SIG-M5 treated with dmso at 0.1 percent for 504 hours (cell line): ENCODE measurements at regions not wholly inside any gene's neighbourhood (a gene's known extent, or its start where the extent isn't known, plus 50 kb on each side); places are given as distances from the start of the nearest gene placed in this dataset.
"Not testable (repeated sequence)": the region's sequence is repeated elsewhere in the genome, so short reads cannot be mapped to it uniquely, and the experiment has no call there.

Experiments used
- DNase-seq: peaks from one replicate; lab custom pipeline; 2025; ENCODE audit not compliant: unreplicated experiment; lab: John Stamatoyannopoulos, UW

DNA sequence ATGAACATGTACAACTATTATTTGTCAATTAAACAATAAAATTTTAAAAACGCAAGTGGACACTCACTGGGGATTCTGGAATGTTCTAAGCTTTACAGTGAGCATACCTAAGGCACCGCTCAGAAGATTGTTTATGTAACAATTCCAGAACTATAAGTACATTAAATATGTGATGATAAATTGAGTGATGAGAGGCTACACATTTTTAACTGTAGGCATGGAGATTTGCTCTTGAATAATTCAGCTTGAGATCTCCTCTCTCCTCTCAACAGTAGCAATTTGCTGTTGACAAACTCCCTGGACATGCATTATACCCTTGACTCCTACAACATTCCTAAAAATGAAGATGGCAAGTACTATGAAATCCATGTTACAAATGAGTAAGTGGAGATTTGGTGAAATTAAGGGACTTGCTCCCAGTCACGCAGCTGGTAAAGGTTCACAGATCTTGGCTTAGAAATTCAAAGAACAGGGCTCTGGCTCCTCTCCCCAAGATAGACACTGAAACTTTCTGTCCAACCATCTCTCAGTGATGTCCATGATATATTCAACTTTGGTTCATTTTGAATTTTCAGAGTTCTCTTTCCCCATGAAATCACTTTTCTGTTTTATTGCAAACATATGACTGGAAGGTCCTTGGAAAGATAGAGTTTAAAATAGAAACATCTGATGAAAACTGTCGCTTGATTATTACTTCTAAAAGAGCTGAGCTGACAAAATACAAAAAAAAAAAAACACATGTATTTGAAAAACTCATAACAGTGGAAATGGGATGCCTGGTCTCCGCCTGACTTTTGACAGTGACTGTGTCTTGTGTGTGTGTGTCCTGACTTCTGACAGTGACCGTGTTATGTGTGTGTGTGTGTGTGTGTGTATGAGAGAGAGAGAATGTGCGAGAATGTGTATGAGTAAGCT, 488.3 kb downstream of the TNS3 start:
- DNase-seq: no peak

DNA sequence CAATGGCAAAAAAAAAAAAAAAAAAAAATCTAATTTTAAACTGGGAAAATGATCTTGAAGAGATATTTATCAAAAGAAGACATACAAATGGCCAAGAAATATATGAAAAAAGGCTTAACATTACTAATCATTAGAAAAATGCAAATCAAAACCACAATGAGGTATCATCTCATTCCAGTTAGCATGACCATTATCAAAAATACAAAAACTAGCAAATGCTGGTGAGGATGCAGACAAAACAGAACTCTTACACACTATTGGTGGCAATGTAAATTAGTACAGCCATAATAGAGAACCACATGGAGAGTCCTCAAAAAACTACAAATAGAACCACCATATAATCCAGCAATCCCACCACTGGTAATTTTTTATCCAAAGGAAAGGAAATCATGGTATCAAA, 489.6 kb downstream of the TNS3 start:
- DNase-seq: no peak

DNA sequence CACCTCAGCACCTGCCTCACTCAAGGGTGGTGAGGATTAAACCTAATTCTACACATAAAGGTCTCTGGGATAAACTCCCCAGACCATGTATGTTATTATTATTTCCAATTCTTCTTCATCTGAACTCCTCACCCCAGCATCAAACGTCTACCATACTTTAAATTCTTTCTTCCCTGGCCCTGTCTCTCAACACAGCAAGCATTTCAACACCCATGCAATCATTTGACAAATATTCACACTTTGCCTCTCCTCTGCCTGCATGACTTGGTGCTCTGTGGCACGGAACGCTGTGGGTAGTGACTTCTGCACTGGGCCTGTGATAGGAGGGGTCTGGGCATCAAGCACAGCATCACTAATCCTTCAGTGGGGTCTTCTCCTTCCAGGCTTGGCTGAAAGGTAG, 490.8 kb downstream of the TNS3 start:
- no peak for DNase-seq

DNA sequence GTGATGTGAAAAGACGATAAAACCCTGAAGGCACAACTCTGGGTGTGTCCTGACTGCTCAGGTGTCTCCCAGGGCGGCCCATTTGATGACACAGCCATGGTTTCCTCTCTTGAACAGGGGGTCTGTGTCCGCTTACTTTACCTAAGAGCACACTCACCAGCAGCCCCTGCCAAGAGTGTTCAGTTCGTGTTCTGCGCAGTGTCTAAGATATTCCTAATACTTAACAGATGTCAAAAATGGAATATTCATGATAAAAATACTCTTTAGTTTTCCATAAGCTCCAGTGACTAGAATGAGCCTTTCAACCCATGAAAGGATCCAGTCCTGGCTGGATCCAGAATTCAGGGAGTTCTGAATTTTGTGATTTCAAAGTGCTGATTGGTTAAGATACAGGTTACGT, 492.4 kb downstream of the TNS3 start:
- DNase-seq: no peak

DNA sequence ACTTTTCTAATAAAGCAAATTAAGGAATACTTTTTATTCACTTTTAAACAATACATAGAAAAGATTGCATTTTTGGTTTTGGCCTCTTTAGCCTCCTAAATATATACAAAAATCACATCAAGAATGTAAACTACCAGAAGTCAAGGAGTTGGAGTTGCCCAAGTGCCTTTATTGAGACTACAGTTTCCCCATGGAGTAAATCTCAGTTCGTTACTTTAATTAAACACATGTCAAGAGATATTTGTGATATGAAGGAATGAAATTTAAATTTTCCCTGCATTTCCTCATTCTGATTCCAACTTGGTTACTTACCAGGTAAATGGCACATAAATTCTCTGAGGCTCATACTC, 492.9 kb downstream of the TNS3 start:
- no peak for DNase-seq

DNA sequence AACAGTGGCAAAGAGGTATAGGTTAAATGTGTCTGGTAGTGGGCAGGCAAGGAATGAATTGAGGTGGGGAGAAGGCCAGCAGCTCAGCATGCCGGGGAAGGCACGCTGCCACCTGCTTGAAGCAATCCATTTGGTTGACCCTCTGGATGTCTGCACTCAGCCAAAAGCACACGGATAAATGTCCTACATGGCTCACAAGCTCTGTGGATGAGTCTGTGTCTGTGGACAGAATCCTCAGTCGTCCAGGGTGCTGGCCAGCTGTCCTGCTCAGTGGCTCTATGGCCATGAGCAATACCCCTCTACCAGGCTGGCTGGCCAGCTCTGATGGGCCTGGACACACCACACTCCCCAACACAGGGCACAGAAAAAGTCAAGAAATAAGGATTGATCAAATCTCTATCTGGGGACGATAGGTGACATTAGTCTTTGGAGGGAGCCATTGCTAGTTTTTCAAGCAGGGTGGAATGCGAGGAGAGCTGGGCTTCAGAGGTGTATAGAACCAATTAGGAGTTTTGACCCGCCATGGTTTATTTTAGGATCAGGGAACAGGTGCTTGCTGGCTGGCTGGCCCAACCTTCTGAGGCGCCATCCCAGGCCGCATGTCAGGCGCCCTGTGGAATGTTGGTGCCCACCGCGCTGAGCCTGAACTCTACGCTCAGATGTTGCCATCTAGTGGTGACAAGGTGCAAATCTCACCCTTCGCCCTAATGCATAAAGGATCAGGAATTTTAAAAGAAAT, 493.4 kb downstream of the TNS3 start:
- DNase-seq: peak; percentile 30

DNA sequence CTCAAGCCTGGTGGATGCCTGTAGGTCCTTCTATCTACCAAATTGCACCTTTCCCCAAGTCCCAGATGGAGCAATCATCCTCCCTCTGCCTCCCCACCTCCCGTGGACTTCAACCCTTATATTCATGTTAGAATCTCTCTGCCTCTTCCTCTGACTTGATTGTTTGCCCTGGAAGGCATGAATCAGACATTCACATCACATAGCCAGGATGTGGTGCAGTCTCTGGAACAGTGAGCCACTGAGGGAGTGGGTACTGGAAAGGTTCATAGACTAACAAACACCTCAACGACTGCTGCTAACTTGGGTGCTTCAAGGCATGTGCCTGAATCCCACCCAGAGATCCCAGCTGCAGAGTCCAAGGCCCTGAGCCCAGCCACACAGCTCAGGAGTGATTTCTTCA, 494.0 kb downstream of the TNS3 start:
- no peak for DNase-seq

DNA sequence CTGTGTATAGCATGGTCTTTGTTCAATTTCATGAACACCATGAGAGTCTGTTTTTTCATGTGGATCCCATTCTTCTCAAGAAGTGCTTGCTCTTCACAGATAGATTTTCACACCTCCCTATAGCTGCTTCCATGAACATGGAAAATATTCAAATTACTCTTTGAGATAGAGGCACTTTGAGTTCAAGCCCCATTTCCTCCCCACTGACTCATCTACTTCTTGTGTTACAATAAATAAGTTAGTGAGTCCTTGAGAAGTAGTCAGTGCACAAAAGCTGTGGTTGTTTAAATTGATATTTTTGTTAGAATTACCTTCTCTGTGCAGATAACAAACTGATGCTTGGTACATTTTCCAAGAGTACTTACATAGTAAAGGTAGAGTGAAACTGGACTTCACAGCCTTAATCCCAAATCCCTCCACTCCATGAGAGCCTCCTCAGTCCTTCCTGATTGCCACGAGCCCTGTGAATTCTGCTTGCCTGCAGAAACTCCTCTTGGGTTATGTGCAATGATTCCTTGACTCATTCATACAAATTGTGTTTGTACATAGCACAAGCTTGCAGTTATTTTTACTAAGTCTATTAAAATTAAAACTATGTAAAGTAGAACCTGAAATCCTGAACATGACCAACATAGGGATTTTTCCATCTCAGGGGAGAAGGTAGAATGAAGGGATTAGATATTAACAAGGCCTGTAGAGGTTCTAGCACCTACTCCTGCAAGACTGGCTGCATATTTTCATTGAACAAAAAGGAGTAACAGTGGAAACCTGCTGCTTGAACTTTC, 496.2 kb downstream of the TNS3 start:
- DNase-seq: no peak

DNA sequence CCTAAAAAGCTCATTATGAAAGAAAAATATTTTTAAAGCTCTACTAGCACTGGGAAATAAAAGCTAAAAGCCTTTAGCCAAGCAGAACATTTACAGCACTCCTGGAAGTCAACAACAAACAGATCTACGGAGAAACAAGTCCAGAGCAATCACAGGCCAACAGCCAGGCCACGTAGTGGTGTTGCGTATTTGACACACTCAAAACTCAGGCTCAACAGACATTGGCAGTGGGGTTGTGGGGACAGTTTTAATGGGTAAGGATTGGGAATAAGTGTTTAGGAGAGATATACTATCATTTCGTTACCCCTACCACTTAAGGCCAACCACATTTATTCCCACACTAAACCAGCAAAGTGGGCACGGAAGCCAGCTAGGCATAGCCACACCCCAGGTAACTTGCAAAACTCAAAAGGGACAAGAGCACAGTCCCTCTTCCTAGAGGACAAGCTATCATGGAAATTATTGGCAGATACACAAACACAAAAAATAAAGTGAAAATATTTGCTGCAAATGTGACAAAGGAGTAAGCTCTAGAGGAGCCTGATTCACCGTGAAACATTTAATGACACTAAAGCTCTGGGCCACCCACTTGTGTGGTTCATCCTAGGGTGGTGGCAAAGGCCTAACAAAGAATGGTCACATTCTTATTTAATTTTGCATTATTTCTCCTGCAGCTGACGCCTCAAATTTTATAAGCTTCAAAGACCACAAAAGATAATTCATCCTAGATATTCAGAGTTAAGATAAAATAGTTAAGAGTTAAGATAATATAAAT, 498.2 kb downstream of the TNS3 start:
- no peak for DNase-seq

DNA sequence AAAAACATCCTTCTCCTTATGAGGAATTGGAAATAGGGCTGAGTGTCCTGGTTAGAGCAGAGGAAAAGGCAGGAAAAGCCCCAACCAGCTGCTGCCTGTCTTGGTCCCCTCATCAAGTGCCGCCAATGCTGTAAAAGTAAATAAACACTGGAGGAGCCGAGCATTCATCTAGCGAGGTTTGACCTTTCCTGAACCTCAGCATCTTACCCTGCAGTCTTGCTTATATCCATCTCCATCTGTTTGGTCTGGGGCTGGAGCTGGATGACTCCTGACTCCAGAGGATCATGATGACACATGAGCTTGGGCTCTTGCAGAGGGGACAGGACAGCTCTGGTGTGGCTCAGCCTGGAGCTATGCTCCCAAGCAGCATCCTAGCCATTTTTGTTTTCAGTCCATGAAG, 501.1 kb downstream of the TNS3 start:
- no peak for DNase-seq

DNA sequence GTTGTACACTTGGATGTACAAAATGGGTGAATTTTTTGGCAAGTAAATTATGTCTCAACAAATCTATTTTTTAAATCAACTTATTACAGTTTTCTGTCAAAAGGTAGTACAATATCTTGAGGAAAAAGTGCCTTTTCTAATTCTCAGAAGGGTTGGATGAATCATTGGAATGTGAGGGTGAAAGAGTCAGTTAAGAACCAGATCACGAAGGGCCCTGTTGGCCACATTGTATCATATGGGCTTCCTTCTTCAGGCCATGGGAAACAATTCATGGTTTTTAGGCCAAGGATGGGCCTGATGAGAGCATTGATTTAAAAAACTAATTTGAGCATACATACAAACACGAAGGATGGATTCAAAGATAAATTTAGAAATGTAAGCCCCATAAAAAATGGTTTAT, 503.7 kb downstream of the TNS3 start:
- no peak for DNase-seq

DNA sequence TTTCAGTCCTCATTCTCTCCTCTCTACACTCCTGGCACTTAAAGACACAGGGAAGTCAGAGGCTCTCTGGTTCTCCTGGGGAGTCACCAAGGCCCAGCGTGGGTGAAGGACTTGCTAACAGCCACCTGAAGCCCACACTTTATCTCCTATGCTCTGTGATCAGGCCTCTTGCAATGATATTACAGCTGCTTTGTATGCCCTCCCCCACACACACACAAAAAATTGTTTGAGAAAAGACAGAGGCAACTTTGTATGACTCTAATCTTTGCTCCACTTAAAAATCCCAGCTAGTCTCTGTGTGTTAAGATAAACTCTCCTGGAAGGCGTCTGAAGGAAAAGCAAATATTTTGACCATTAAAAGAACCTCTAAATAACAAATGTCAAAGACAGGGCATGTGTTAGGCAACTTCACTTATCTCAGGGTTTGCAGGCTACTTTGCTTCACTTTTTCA, 507.2 kb downstream of the TNS3 start:
- no peak for DNase-seq

DNA sequence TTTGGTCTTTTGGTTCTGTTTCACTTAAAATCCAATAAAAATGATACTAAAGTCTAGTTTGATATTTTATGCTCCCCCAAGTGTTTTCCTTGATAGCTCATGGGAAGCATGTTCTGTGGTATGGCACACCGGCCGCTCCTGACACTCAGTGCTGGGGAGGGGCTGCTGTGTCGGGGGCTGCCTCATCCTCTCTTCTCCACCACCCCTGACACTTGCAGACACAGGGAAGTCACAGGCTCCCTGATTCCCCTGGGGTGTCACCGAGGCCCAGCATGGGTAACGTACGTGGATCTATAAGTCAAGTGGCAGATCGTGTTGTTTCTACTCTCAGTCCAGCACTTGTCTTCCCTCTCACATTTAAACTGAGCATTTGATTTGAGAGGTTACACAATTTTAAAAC, 508.6 kb downstream of the TNS3 start:
- DNase-seq: no peak

DNA sequence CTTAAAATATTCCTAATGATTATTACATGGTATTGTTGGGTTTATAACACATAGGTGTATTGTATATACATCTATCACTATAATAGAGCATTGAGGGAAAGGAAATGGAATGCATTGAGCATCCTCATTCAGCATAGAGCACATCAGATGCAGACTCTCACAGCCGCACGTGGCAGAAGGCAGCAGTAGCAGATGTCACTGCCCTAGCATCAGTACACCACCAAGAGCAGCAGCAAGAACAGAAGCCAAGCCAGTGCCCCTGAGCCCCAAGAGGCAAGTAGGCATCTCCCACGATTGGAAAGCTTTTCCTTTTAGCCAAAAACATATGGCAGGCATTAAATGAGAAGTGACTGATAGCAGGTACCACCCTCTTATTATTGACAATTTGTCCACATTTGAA, 510.0 kb downstream of the TNS3 start:
- no peak for DNase-seq

DNA sequence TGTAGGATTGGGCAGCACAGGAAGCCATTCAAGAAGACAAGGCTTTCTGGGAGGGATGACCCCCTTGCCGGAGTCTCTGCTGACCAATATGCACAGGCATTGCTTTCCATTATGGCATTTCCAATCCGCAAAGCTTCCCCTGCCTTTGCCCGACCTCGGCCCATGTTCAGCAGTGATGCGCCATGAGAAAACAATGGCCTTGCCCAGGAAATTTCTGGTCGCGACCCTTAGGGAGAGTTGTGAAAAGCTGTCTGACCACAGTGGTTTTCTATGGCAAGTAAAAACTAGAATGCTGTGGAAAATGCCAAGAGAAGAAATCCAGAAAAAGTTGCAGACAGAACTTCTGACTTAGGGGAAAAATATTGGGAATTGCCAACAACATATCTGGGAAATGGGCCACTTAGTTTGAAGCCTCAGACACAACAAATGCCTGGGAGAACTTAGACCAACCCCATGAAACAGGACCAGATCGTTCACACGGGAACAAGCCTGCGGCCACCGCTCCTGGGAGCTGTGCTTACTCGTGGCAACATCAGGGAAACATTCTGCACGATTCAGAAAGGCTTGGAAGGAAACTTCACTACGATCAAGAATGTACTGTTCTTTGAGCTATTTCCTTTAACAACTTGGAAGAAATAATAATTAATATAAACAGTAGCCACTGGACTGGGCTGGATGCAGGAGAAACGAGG, 512.4 kb downstream of the TNS3 start:
- DNase-seq: no peak

DNA sequence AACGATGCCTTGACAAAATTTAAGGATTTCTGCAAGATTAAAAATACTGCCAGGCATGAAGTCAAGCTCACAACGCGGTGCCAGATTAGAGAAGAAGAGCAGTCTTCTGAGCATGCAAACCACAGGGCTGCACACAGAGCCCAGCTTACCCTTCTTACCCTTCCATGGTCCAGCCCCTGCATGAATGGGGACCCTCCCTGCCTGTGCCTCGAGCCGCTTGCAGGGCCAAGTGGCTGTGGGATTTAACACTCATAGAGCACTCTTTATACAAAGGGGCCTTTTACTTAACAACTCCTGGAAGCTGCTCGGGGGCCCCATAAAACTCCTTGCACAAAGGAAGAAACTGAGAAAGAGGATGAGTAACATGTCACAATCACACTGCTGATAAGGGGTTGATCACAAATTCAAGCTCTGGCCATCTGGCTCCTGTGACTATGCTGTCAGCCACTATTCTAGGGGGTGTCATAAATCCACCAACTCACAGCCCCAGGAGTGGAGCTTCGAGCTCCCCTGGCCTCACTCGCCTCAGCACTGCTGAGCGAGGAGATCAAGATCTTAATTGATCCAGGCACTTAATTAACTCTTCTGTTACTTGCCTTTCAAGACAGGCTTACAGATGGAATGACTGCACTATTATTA, 514.8 kb downstream of the TNS3 start:
- DNase-seq: no peak

DNA sequence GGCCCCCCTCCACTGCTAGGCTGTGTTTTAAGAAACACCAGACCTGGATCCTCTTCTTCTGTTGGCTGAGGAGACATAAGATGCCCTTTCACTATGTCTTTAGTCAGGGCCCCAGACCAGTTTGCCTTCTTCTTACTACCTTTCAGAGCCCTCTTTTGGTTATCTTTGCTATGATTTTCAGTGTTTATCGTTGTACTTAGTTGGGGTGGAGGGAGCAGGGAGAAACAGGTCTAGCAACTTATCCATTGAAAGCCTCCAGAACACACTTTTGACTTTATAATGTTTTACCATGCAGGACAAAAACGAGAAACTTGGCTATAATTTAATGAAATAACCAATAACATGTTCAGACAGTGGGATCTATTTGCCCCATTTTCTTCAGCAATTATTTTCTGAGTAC, 525.2 kb downstream of the TNS3 start:
- DNase-seq: no peak

DNA sequence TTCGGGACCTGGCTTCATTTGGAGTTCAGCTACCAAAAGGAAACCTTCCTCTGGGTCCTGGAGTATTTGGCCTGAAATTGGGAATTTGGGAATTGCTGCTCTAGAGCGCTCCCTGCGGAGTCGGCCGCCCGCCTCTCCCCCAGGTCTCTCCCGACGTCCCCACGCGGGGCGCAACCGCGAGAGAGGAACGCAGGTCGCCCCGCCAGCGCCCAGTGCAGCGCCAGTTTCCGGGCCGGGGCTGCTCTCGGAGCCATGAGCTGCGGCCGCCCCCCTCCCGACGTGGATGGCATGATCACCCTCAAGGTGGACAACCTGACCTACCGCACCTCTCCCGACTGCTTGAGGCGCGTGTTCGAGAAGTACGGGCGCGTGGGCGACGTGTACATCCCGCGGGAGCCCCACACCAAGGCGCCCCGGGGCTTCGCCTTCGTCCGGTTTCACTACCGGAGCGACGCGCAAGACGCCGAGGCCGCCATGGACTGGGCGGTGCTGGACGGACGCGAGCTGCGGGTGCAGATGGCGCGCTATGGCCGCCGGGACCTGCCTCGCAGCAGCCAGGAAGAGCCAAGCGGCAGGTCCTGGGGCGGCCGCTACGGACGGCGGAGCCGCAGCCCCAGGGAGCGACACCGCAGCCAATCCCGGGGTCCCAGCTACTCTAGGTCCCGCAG, 529.2 kb downstream of the TNS3 start:
- DNase-seq: not testable (repeated sequence)

DNA sequence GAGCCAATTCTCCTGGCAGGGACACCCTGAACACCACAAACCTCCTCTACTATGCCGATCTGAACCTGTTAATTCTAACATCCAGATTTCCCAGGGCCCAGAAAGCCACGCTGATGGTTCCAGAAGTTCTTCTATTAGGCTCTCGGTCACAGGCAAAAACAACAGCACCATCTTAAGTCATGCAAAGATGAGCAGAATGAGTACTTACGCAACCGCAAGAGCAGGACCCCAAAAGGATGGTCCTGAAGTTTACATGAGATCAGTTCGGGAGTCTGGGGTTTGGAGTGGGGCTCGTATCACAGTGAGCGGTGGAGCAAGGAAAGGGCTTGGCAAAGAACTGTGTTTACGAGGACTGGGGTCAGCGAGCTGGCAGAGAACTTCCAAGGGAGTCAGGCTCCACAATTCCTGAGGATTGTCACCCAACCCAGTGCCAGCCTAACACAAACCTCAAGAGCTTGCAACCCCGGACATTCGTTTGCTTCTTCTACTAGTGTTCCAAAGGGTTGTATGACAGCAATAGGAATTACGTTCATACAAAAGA, 532.6 kb downstream of the TNS3 start:
- no peak for DNase-seq
